ENCODE measurements at regions not wholly inside any gene's neighbourhood (a gene's known extent, or its start where the extent isn't known, plus 50 kb on each side); places are given as distances from the start of the nearest gene placed in this dataset.
"Not testable (repeated sequence)": the region's sequence is repeated elsewhere in the genome, so short reads cannot be mapped to it uniquely, and the experiment has no call there.

GRCh38 chr5:43804723-43805122 lies 201.7 kb downstream of the NNT start:
- DNase-seq: no peak

DNA sequence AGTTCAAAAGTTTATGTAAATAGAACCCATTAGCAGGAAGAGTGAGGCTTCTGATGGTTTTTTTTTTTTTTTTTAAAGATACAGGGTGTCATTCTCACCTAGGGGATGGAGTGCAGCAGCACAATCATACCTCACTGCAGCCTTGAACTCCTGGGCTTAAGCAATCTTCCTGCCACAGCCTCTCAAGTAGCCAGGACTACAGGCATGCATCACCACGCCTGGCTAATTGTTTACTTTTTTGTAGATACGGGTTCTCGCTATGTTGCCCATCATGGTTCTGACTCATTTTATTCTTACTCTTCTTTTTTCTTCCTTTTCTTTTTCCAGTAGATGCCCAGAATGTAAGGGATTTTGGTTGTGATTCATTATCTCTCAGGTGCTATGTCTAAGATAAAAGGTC lies 201.1 kb downstream of the NNT start:
- no peak for DNase-seq

- DNase-seq: no peak
Measured at GRCh38 chr5:43802651-43803050, 199.7 kb downstream of the NNT start.

- no peak for DNase-seq
Measured at GRCh38 chr5:43802119-43802518, 199.1 kb downstream of the NNT start.

- DNase-seq: no peak
Measured at GRCh38 chr5:43798740-43799139, 195.8 kb downstream of the NNT start.

GRCh38 chr5:43791880-43792279 lies 188.9 kb downstream of the NNT start:
- DNase-seq: not testable (repeated sequence)

DNA sequence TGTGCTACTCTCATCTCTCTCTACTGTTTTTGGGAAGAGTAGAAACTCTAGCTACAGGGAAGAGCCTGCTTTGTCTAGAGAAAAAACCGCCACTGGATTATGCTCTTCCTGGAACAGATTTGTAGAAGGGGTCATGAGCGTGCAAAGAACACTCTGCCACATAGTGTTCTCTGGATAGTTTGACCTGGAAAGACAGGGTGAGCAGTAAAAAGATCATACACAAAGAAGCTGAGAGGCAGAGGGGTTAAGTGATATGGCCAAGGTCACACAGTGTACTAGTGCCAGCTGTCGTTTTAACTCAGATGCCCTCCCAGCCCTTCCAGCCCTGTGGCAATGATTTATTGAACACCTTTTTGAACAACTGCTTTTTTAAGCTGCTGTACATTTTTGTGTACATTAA lies 182.2 kb downstream of the NNT start:
- no peak for DNase-seq

GRCh38 chr5:43780586-43780985 lies 177.6 kb downstream of the NNT start:
- DNase-seq: no peak

GRCh38 chr5:43774881-43775399 lies 172.0 kb downstream of the NNT start:
- DNase-seq: no peak

DNA sequence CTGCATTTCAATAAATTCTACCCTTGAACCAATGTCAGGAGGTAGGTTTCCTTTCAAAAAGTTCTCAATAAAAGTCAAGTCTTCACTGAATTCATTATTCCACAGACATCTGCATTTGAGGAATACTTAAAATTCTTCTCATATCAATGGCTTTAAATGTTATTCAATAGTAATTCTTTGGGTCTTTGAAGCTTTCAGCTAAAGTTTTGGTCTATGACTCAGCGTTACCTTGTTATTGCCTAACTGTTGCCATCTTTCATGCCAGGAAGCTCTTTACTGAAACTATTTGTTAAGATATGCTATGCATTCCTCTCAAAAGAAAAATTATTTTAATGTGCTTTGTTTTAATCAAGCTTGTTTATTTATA lies 170.5 kb downstream of the NNT start:
- no peak for DNase-seq

DNA sequence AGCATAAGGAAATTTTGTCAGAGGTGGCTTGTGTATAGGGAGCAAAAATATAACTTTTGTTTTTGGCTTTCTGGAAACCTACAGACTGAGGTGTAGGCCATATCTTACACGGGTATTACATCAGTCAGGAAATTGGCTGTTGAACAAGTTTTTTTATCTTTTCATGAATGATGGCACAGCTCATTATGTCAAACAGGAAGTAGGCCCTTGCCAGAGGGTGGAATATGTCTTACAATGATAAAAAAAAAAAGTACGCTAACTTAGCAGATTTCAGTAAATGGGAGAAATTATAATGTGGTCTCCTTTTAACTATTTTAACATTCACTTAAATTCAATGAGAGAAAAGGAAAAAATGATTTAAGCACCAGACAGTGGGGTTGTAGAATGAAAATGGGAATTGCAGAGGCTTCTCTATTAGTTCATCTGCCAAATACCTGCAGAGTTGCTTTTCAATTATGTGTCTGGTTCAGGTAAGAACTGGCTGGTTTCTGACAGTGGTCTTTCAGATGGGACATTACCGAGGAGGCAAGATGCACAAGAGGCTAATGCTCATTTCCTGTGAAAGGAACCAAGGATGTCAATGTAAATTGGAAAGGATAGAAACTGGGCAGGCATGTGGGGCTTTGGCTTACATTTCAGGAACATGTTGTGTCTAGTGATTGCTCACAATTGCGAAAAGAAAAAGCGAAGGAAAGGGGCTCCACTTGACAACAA lies 169.9 kb downstream of the NNT start:
- peak in 1 of 2 experiments; percentile 22 for DNase-seq

DNA sequence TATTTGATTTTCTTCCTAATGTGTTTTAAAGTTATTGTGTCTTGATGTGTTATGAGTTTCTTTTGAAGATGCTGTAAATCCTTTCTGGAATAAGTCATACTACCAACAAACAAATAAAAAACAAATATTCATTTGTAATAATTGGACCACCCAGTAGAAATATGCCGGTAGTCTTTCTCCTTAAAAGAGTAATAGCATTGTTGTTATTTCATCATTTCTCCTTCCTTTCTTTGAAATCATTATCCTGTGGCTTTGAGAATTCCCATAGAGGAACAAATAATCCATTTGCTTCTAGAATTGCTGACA lies 169.4 kb downstream of the NNT start:
- no peak for DNase-seq

DNA sequence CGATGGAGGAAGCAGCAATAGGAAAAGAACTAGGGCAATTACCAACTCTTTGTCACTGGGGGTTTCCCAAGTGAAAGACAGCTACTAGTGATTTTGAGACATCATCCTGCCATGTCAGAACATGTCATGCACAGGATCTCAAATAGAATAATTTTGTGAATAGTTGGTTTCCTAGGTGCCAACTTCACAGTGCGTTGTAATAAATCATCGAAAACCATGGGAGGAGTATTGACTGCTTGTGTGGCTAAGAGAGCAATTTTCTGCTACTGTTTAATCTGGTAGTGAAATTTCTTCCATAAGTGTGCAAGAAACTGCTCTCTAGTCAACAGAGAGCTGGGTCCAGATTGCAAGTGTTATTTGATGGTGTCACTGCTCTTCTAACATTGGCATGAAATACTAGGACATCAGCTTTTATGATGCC lies 168.6 kb downstream of the NNT start:
- no peak for DNase-seq

- no peak for DNase-seq
Measured at GRCh38 chr5:43769571-43770355, 166.8 kb downstream of the NNT start.
